ENCODE measurements at regions not wholly inside any gene's neighbourhood (a gene's known extent, or its start where the extent isn't known, plus 50 kb on each side); places are given as distances from the start of the nearest gene placed in this dataset.

- ATAC-seq (no peak), DNase-seq (no peak)
- 58 to 81% (median 73%) methylated on average over 2 of the region's 2 CpGs for WGBS, 4 donors
- Histone ChIP-seq H3K4me1 (peaks cover 0 to 19% (median 0%) of the 10 kb centered on the region in 12 donors), H3K4me3 (no peak overlapping the region), H3K9me3 (no peaks in the 10 kb centered on the region), H3K36me3 (no peaks in the 10 kb centered on the region), H3K27me3 (no peaks in the 10 kb centered on the region), H3K27ac (no peak overlapping the region)
- TF ChIP-seq POLR2A (IDR thresholded peaks at IDR 0.05) = no peak
- TF ChIP-seq CTCF (IDR thresholded peaks at IDR 0.05) = no peak
- intact Hi-C loops (cut with DNase I) = loop anchor here in 1 of 10 donors (10.0 kb wide), 1 partner anchor 263 kb away; no protein-coding TSS in a partner anchor
Measured at GRCh38 chr10:59077855-59078254, 98.6 kb upstream of the PHYHIPL start.

GRCh38 chr10:59078978-59079377, 97.5 kb upstream of the PHYHIPL start:
- ATAC-seq = no peak
- WGBS, 4 donors = 53 to 74% (median 72%) methylated on average over 1 of the region's 1 CpG
- H3K9me3 ChIP-seq = no peaks in the 10 kb centered on the region

GRCh38 chr10:59079386-59080226, 96.8 kb upstream of the PHYHIPL start:
- H3K9me3 ChIP-seq = no peaks in the 10 kb centered on the region
- ATAC-seq (peak in 3 of 4 donors; percentile 51 to 71 (median 62)), DNase-seq (no peak)
- no peaks in the 10 kb centered on the region for H3K27me3 ChIP-seq
- no peak overlapping the region for H3K4me3 ChIP-seq
- intact Hi-C loops (cut with DNase I) = loop anchor here in 1 of 10 donors (10.0 kb wide), 1 partner anchor 265 kb away; no protein-coding TSS in a partner anchor
- no peak for TF ChIP-seq POLR2A (IDR thresholded peaks at IDR 0.05)
- peak in 1 of 12 donors; percentile 8 for TF ChIP-seq CTCF (IDR thresholded peaks at IDR 0.05)
- no peaks in the 10 kb centered on the region for H3K36me3 ChIP-seq
- H3K27ac ChIP-seq = peak overlapping the region in 10 of 12 donors; percentile 12 to 51 (median 30)
- H3K4me1 ChIP-seq = peaks cover 0 to 19% (median 0%) of the 10 kb centered on the region in 12 donors
- WGBS, 4 donors = 29 to 51% (median 48%) methylated on average over 4 of the region's 4 CpGs

More at GRCh38 chr10:59078978-59079377, 97.5 kb upstream of the PHYHIPL start:
- TF ChIP-seq CTCF (IDR thresholded peaks at IDR 0.05) = no peak
- TF ChIP-seq POLR2A (IDR thresholded peaks at IDR 0.05) = no peak
- H3K27me3 ChIP-seq = no peaks in the 10 kb centered on the region
- no peaks in the 10 kb centered on the region for H3K36me3 ChIP-seq
- H3K4me1 ChIP-seq = peaks cover 0 to 19% (median 0%) of the 10 kb centered on the region in 12 donors
- peak overlapping the region in 8 of 12 donors; percentile 18 to 72 (median 33) for H3K27ac ChIP-seq
- intact Hi-C loops (cut with DNase I) = loop anchor here in 1 of 10 donors (10.0 kb wide), 1 partner anchor 264 kb away; no protein-coding TSS in a partner anchor
- no peak overlapping the region for H3K4me3 ChIP-seq
- no peak for DNase-seq

GRCh38 chr10:59082249-59082648, 94.2 kb upstream of the PHYHIPL start:
- TF ChIP-seq CTCF (IDR thresholded peaks at IDR 0.05) (no peak), POLR2A (IDR thresholded peaks at IDR 0.05) (no peak)
- intact Hi-C loops (cut with DNase I) = no loop called here
- H3K4me1 ChIP-seq = peaks cover 0 to 19% (median 0%) of the 10 kb centered on the region in 12 donors

More at GRCh38 chr10:59082249-59082648, 94.2 kb upstream of the PHYHIPL start:
- Histone ChIP-seq H3K4me3 (no peak overlapping the region), H3K27ac (no peak overlapping the region), H3K36me3 (no peaks in the 10 kb centered on the region), H3K9me3 (no peaks in the 10 kb centered on the region), H3K27me3 (no peaks in the 10 kb centered on the region)
- ATAC-seq = no peak
- DNase-seq = no peak
- 80 to 86% (median 85%) methylated on average over 3 of the region's 3 CpGs for WGBS, 4 donors

All from heart left ventricle (tissue), 16 donors.